Small intestine (tissue), 7 donors: ENCODE measurements at regions not wholly inside any gene's neighbourhood (a gene's known extent, or its start where the extent isn't known, plus 50 kb on each side); places are given as distances from the start of the nearest gene placed in this dataset.

Experiments
- DNase-seq, 2 donors: peaks; one replicate each; pipeline versions ENCODE4 v3.0.0 to v3.0.0-alpha.2; 2013
- FAIRE-seq: peaks from 2 replicates; lab custom pipeline; 2012; peaks lifted over from hg19 to GRCh38; lab: Jason Lieb, UNC
- H3K27ac ChIP-seq, 3 donors: one replicate each; pipeline ENCODE4 v1.5.1; 2013; ENCODE audit warnings: low read length in 2 of 3, mild to moderate bottlenecking in 2 of 3, control low read depth in 1 of 3, inconsistent platforms in 1 of 3, low read depth in 1 of 3, moderate library complexity in 1 of 3
- H3K27me3 ChIP-seq, 3 donors: one replicate each; pipeline ENCODE4 v1.6.1; 2013; ENCODE audit warnings: low read length in 3 of 3, inconsistent platforms in 1 of 3; ENCODE audit not compliant: control insufficient read depth in 3 of 3, insufficient read depth in 3 of 3
- H3K36me3 ChIP-seq, 3 donors: one replicate each; pipeline ENCODE4 v1.6.1; 2013; ENCODE audit warnings: low read length in 3 of 3, inconsistent platforms in 1 of 3, low read depth in 1 of 3, mild to moderate bottlenecking in 1 of 3, moderate library complexity in 1 of 3; ENCODE audit not compliant: control insufficient read depth in 3 of 3, insufficient read depth in 2 of 3
- H3K4me1 ChIP-seq, 3 donors: one replicate each; pipeline ENCODE4 v1.6.1; 2013; ENCODE audit warnings: low read length in 2 of 3, inconsistent platforms in 1 of 3, low read depth in 1 of 3, mild to moderate bottlenecking in 1 of 3, moderate library complexity in 1 of 3; ENCODE audit not compliant: control insufficient read depth in 3 of 3, insufficient read depth in 2 of 3
- H3K4me3 ChIP-seq, 3 donors: one replicate each; pipeline ENCODE4 v1.5.1; 2013; ENCODE audit warnings: low read length in 3 of 3, control low read depth in 1 of 3, inconsistent platforms in 1 of 3, low read depth in 1 of 3, mild to moderate bottlenecking in 1 of 3, moderate library complexity in 1 of 3
- H3K9me3 ChIP-seq, 2 donors: one replicate each; pipeline ENCODE4 v1.6.1; 2013; ENCODE audit warnings: low read depth in 1 of 2, low read length in 1 of 2; ENCODE audit not compliant: control insufficient read depth in 2 of 2, insufficient read depth in 1 of 2
- WGBS, 3 donors: extraction: QIAGEN DNeasy Blood & Tissue Kit; methylation state at CpG; one replicate each; pipeline ENCODE4 v1.1.7; 2013; 5-methylcytosine and 5-hydroxymethylcytosine counted together
- donor health status: healthy with polysubstance abuse.
- donor health status: control.
- donor health status: control.
- donor health status: Bipolar disorder and iron deficiency.
- donor health status: healthy.

DNA sequence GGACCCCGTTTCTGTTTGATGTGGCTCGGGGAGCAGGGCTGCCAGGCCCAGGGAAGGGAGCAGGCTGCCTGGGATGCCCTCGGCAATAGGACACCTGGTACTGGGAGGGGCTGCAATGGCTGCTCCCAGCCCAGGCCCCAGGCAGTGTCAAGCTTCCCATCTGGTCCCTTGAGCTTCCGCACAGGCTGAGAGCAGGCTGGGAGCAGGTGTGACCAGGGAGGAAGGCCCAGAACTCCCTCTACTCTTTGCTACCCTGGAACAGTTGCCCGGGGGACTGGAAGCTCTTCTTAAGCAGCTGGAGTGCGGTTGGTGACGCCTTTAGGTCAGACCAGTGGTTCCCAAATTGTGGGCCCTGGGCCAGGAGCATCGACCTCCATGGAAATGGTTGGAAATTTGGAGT, 186.9 kb downstream of the GADD45G start:
- FAIRE-seq (no peak), DNase-seq (no peak)
- Histone ChIP-seq H3K9me3 (no peaks in the 10 kb centered on the region), H3K36me3 (no peaks in the 10 kb centered on the region), H3K27ac (no peak overlapping the region), H3K4me3 (no peak overlapping the region), H3K4me1 (peaks cover 0 to 19% (median 0%) of the 10 kb centered on the region in 3 donors), H3K27me3 (no peaks in the 10 kb centered on the region)
- WGBS, 3 donors, result 74 to 88% (median 82%) methylated on average over 8 of the region's 8 CpGs

DNA sequence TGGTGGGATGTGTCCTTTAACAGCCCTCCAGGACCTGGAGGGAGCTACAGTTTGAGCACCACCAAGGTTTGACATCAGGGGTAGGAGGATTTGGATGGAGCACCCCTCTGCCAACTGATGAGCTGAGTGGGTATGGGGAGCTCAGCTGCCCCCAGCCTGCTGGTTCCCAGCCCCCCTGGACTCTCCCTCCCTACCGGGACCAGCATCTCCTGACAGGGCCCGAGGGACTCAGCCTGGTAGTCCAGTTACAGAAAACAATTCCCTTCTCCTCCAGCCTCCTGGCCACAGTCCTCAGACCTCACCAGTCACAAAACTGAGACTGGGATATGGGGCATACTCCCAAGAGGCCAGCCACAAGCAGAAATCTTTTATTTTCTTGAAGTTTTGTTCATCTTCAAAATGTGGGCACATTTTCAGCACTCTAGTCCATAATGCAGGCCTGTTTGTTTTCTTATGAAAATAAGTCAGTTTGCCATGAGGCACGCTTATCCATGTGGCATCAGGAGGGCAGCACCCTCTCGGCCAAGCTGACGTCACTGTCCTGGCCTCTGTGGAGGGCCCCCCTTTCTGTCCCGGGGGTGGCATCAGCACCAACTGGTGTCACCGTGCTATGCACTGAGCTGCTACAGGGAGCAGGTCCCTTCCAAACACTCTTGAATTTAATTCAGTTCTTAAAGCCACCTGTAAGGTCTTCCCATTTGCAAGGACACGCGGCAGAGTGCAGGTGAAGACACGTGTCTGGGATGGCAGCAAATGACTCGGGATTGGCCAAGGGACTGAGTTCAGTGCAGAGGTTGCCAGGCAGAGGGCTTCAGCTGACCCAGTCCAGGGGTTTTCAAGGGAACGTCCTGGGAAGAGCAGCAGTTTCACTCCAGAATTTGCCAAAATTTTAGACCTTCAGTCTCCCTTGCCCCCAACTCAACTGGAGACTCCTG, 187.6 kb downstream of the GADD45G start:
- H3K27me3 ChIP-seq, result no peaks in the 10 kb centered on the region
- no peak overlapping the region for H3K4me3 ChIP-seq
- 84 to 91% (median 90%) methylated on average over 12 of the region's 12 CpGs for WGBS, 3 donors
- DNase-seq (no peak), FAIRE-seq (no peak)
- H3K27ac ChIP-seq, result no peak overlapping the region
- H3K4me1 ChIP-seq, result peaks cover 0 to 19% (median 0%) of the 10 kb centered on the region in 3 donors
- no peaks in the 10 kb centered on the region for H3K36me3 ChIP-seq
- H3K9me3 ChIP-seq, result no peaks in the 10 kb centered on the region

GRCh38 chr9:89793124-89793495, 188.3 kb downstream of the GADD45G start:
- no peaks in the 10 kb centered on the region for H3K36me3 ChIP-seq
- WGBS, 3 donors, result 79 to 95% (median 93%) methylated on average over 5 of the region's 5 CpGs
- no peak overlapping the region for H3K27ac ChIP-seq
- FAIRE-seq (no peak), DNase-seq (no peak)
- H3K4me3 ChIP-seq, result no peak overlapping the region
- peaks cover 0 to 23% (median 0%) of the 10 kb centered on the region in 3 donors for H3K4me1 ChIP-seq
- no peaks in the 10 kb centered on the region for H3K9me3 ChIP-seq
- H3K27me3 ChIP-seq, result no peaks in the 10 kb centered on the region

GRCh38 chr9:89793551-89793950, 188.7 kb downstream of the GADD45G start:
- no peaks in the 10 kb centered on the region for H3K9me3 ChIP-seq
- no peak for DNase-seq
- peaks cover 0 to 28% (median 0%) of the 10 kb centered on the region in 3 donors for H3K4me1 ChIP-seq
- FAIRE-seq, result no peak
- WGBS, 3 donors, result 60 to 77% (median 70%) methylated on average over 7 of the region's 7 CpGs
- no peak overlapping the region for H3K4me3 ChIP-seq
- H3K27me3 ChIP-seq, result no peaks in the 10 kb centered on the region
- no peaks in the 10 kb centered on the region for H3K36me3 ChIP-seq
- H3K27ac ChIP-seq, result no peak overlapping the region

DNA sequence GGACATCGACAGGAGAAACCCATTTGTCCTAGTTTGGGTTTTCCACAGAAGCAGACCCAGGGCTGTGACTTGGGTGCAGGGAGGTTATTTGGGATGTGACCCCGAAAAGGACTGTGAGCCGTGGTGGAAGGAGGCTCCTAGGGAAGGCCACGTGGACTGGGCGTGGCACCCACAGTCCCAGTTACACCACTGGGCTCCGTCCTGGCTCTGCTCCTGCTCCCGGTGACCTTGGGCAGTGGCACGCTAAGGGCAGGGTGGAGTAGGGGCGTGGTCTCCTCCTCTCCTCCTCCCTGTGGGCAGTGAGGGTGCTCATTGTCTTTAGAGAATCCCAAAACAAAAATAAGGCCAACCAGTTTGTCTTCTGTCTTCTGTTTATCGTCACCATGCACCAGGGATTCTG, 190.1 kb downstream of the GADD45G start:
- Histone ChIP-seq H3K36me3 (no peaks in the 10 kb centered on the region), H3K27me3 (no peaks in the 10 kb centered on the region), H3K4me3 (no peak overlapping the region), H3K4me1 (peaks cover 0 to 30% (median 0%) of the 10 kb centered on the region in 3 donors), H3K9me3 (no peaks in the 10 kb centered on the region), H3K27ac (no peak overlapping the region)
- WGBS, 3 donors, result 22 to 66% (median 48%) methylated on average over 10 of the region's 10 CpGs
- peak in 1 of 2 donors; percentile 44 for DNase-seq
- no peak for FAIRE-seq

- no peak overlapping the region for H3K4me3 ChIP-seq
- no peaks in the 10 kb centered on the region for H3K36me3 ChIP-seq
- peaks cover 0 to 25% (median 0%) of the 10 kb centered on the region in 3 donors for H3K4me1 ChIP-seq
- H3K9me3 ChIP-seq, result no peaks in the 10 kb centered on the region
- no peaks in the 10 kb centered on the region for H3K27me3 ChIP-seq
- no peak for FAIRE-seq
- H3K27ac ChIP-seq, result no peak overlapping the region
- DNase-seq, result no peak
- 69 to 83% (median 71%) methylated on average over 10 of the region's 10 CpGs for WGBS, 3 donors
Observed at GRCh38 chr9:89795538-89796195, 190.9 kb downstream of the GADD45G start.

- WGBS, 3 donors, result 75 to 84% (median 78%) methylated on average over 6 of the region's 6 CpGs
- Histone ChIP-seq H3K27ac (no peak overlapping the region), H3K4me1 (peaks cover 0 to 16% (median 0%) of the 10 kb centered on the region in 3 donors), H3K36me3 (no peaks in the 10 kb centered on the region), H3K9me3 (no peaks in the 10 kb centered on the region), H3K27me3 (no peaks in the 10 kb centered on the region), H3K4me3 (no peak overlapping the region)
- FAIRE-seq (no peak), DNase-seq (no peak)
Observed at GRCh38 chr9:89796606-89797005, 191.8 kb downstream of the GADD45G start.

DNA sequence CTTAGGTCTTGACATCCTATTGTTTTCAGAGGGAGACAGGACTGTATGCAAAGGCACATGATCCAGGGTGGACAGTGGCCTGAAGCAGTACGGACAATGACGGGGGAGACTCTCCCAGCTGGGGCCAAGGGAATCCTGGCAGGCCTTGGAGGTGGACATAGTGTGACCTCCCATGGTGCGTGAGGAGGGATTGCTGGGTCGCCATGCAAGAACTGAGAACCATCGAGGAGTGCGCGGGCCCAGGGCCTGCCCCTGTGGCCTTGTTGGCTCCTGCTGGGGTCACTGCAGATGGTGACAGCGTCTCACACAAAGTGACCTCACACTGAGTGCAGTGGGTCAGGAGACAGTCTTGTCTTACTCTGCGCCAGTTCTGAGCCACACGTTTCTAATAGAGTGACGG, 192.4 kb downstream of the GADD45G start:
- 95% methylated on average over 11 of the region's 11 CpGs for WGBS, 3 donors
- no peak for FAIRE-seq
- Histone ChIP-seq H3K27me3 (no peaks in the 10 kb centered on the region), H3K27ac (no peak overlapping the region), H3K9me3 (no peaks in the 10 kb centered on the region), H3K4me3 (no peak overlapping the region), H3K4me1 (peaks cover 0 to 16% (median 0%) of the 10 kb centered on the region in 3 donors), H3K36me3 (no peaks in the 10 kb centered on the region)
- DNase-seq, result no peak
